K562 (cell line): ENCODE measurements at regions not wholly inside any gene's neighbourhood (a gene's known extent, or its start where the extent isn't known, plus 50 kb on each side); places are given as distances from the start of the nearest gene placed in this dataset.

Experiments
- ATAC-seq: fragments of 200-7000 bp; cut with Tn5 transposase; 3 replicates; pipeline ENCODE4 v1.9.1; 2020; ENCODE audit warnings: moderate library complexity
- BruUV-seq: library from RNA; stranded (reverse); fragments of 400-500 nt; replicated peaks from 2 replicates; lab custom pipeline; 2021; lab: Mats Ljungman, UMichigan
- CTCF ChIA-PET: fragments of 300-600 bp; formaldehyde crosslinking; extraction: SDS; loops from one replicate; lab custom pipeline; 2021; ENCODE audit warnings: low intra/inter-chr PET ratio; lab: Yijun Ruan, JAX
- POLR2A ChIA-PET: fragments of 300-600, 350-650 bp; sonication (Branson Sonifier 250); formaldehyde crosslinking; extraction: SDS; loops from one replicate; lab custom pipeline; 2021; ENCODE audit warnings: antibody characterized with exemption, inconsistent platforms; lab: Yijun Ruan, JAX
- DNase-seq, 4 experiments: peaks; one replicate each; pipeline versions ENCODE4 v3.0.0 to v3.0.0-alpha.2; 2011 to 2018; ENCODE audit warnings: low spot score in 3 of 4, mixed read lengths in 3 of 4; ENCODE audit errors: extremely low read depth in 1 of 4
- FAIRE-seq: peaks from 2 replicates; lab custom pipeline; 2011; peaks lifted over from hg19 to GRCh38; lab: Jason Lieb, UNC
- H2AFZ ChIP-seq: 2 replicates; pipeline ENCODE4 v1.6.0; 2011; ENCODE audit warnings: low read depth, low read length, control low read depth, inconsistent platforms
- H3K27ac ChIP-seq: fragments of 200-600 bp; 3 replicates; pipeline ENCODE4 v1.8.0; 2011; ENCODE audit warnings: low read depth, mild to moderate bottlenecking, control low read depth, inconsistent platforms, low read length, moderate library complexity, mixed read lengths; ENCODE audit errors: extremely low read depth
- H3K27me3 ChIP-seq, 2 experiments: fragments of 300-600 bp in 1 of 2; 2 replicates in 1 of 2; 3 replicates in 1 of 2; pipeline versions ENCODE4 v1.6.0 to v1.8.0; 2011; ENCODE audit warnings: inconsistent platforms in 2 of 2, low read length in 2 of 2, mild to moderate bottlenecking in 1 of 2, mixed read lengths in 1 of 2, moderate library complexity in 1 of 2; ENCODE audit not compliant: control insufficient read depth in 2 of 2, insufficient read depth in 2 of 2
- H3K36me3 ChIP-seq: fragments of 300-600 bp; 3 replicates; pipeline ENCODE4 v1.8.0; 2011; ENCODE audit warnings: mild to moderate bottlenecking, low read length, inconsistent platforms; ENCODE audit not compliant: control insufficient read depth, insufficient read depth
- H3K4me1 ChIP-seq, 2 experiments: fragments of 200-600 bp in 1 of 2; replicated peaks in 1 of 2; 2 replicates in 1 of 2; 3 replicates in 1 of 2; pipeline versions ENCODE4 v1.5.1 to v1.8.0; 2011; ENCODE audit warnings: inconsistent platforms in 2 of 2, low read length in 2 of 2, mild to moderate bottlenecking in 1 of 2, mixed read lengths in 1 of 2, moderate library complexity in 1 of 2; ENCODE audit not compliant: control insufficient read depth in 2 of 2, insufficient read depth in 2 of 2
- H3K4me2 ChIP-seq: 2 replicates; pipeline ENCODE4 v1.6.1; 2011; ENCODE audit warnings: low read length, control low read depth, inconsistent platforms, mixed read lengths; ENCODE audit not compliant: insufficient read depth
- H3K4me3 ChIP-seq: fragments of 200-600 bp; sonication (generic), shearing (Covaris generic); 2 replicates; pipeline ENCODE4 v1.5.1; 2016; ENCODE audit warnings: control low read depth, inconsistent platforms
- H3K79me2 ChIP-seq: fragments of 200-600 bp; 3 replicates; pipeline ENCODE4 v1.8.0; 2011; ENCODE audit warnings: low read length, inconsistent platforms; ENCODE audit not compliant: control insufficient read depth, insufficient read depth
- H3K9ac ChIP-seq, 2 experiments: 2 replicates each; pipeline versions ENCODE4 v1.6.0 to v1.6.1; 2011; ENCODE audit warnings: low read depth in 2 of 2, low read length in 2 of 2, control low read depth in 1 of 2, inconsistent platforms in 1 of 2, mild to moderate bottlenecking in 1 of 2, mixed read lengths in 1 of 2; ENCODE audit not compliant: insufficient read depth in 1 of 2
- H3K9me1 ChIP-seq: one replicate; pipeline ENCODE4 v1.6.0; 2011; ENCODE audit warnings: inconsistent platforms, mild to moderate bottlenecking, low read length, moderate library complexity; ENCODE audit not compliant: control insufficient read depth, insufficient read depth
- H3K9me3 ChIP-seq: replicated peaks from 2 replicates; pipeline ENCODE4 v1.5.1; 2011; ENCODE audit warnings: low read depth, low read length, inconsistent platforms; ENCODE audit not compliant: control insufficient read depth, insufficient read depth
- H4K20me1 ChIP-seq: replicated peaks from 2 replicates; pipeline ENCODE4 v1.6.1; 2011; ENCODE audit warnings: low read length, inconsistent platforms, mixed read lengths; ENCODE audit not compliant: control insufficient read depth, insufficient read depth
- MCM7 ChIP-seq, 2 experiments: fragments of 450-650 bp; IDR thresholded peaks; 2 replicates each; pipeline ENCODE4 v1.6.1; 2016 to 2018
- NCOR1 ChIP-seq: fragments of 450-650 bp; IDR thresholded peaks from 2 replicates; pipeline ENCODE4 v1.6.1; 2016; ENCODE audit warnings: mild to moderate bottlenecking, moderate library complexity
- ZNF316 ChIP-seq: fragments of 450-650 bp; IDR thresholded peaks from 2 replicates; pipeline ENCODE4 v1.6.1; 2016
- WGBS: fragments of 100-300 bp; shearing (Covaris generic); methylation state at CpG from one replicate; pipeline ENCODE4 v1.1.6; 2016; ENCODE audit warnings: low coverage, mixed read lengths; ENCODE audit not compliant: insufficient coverage; ENCODE audit errors: missing lambda C conversion rate; 5-methylcytosine and 5-hydroxymethylcytosine counted together
- in situ Hi-C: fragments of 300-500 bp; cut with MboI; formaldehyde crosslinking; loops from 4 replicates; pipeline ENCODE4 v1.15.0; 2018; ENCODE audit warnings: inconsistent platforms, mixed read lengths
- intact Hi-C: fragments of 100-400 bp; cut with micrococcal nuclease; formaldehyde crosslinking; loops from 2 replicates; pipeline ENCODE4 v1.14.2; 2022
- TF ChIP-seq, protein P1 (sequence below): fragments of 250-450 bp; sonication (Bioruptor Pico); IDR thresholded peaks from 2 replicates; pipeline ENCODE4 v1.4.0; 2020; ENCODE audit warnings: mild to moderate bottlenecking

GRCh38 chr6:14354919-14355572 is 237.5 kb downstream of the CD83 start (continued):
- TF ChIP-seq NCOR1, result 0 out of 2 replicates have a peak, but pooled peaks have one; percentile 11
- TF ChIP-seq MCM7 (IDR thresholded peaks at IDR 0.05), result no peak
- TF ChIP-seq, all 486 proteins: peak for 11

GRCh38 chr6:14359438-14359837 is 241.9 kb downstream of the CD83 start:
- no TSS peak for BruUV-seq
- intact Hi-C loops, result no loop called here
- peaks cover 4 to 16% of the 10 kb centered on the region in 2 experiments; a peak in 3 of 5 replicates for H3K27me3 ChIP-seq
- no peak overlapping the region for H3K4me2 ChIP-seq
- no peak for ATAC-seq
- H2AFZ ChIP-seq, result no peak overlapping the region
- ChIA-PET POLR2A (interaction anchor here (0.7 kb wide), 1 partner anchor 91 kb away, joined by 4 read pairs; no protein-coding TSS in a partner anchor), CTCF (no interaction called here)
- no peaks in the 10 kb centered on the region; a peak in 1 of 5 replicates for H3K4me1 ChIP-seq
- no peak overlapping the region for H3K4me3 ChIP-seq
- H3K79me2 ChIP-seq, result no peaks in the 10 kb centered on the region
- WGBS, result 4% methylated on average over 5 of the region's 5 CpGs
- TF ChIP-seq, protein P1, sequence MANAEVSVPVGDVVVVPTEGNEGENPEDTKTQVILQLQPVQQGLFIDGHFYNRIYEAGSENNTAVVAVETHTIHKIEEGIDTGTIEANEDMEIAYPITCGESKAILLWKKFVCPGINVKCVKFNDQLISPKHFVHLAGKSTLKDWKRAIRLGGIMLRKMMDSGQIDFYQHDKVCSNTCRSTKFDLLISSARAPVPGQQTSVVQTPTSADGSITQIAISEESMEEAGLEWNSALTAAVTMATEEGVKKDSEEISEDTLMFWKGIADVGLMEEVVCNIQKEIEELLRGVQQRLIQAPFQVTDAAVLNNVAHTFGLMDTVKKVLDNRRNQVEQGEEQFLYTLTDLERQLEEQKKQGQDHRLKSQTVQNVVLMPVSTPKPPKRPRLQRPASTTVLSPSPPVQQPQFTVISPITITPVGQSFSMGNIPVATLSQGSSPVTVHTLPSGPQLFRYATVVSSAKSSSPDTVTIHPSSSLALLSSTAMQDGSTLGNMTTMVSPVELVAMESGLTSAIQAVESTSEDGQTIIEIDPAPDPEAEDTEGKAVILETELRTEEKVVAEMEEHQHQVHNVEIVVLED (CRISPR knock-in tag), result no peak
- no peak for TF ChIP-seq ZNF316
- no peaks in the 10 kb centered on the region for H3K9me3 ChIP-seq
- no peak overlapping the region for H3K9ac ChIP-seq
- H3K27ac ChIP-seq, result no peak overlapping the region
- no peak for DNase-seq
- no peaks in the 10 kb centered on the region for H4K20me1 ChIP-seq
- no peak for FAIRE-seq
- H3K36me3 ChIP-seq, result no peaks in the 10 kb centered on the region
- in situ Hi-C loops, result no loop called here
- H3K9me1 ChIP-seq, result no peaks in the 10 kb centered on the region
